ENCODE measurements at regions not wholly inside any gene's neighbourhood (a gene's known extent, or its start where the extent isn't known, plus 50 kb on each side); places are given as distances from the start of the nearest gene placed in this dataset.

GRCh38 chr4:101708293-101709039 lies 82.1 kb upstream of the BANK1 start:
- no peak for TF ChIP-seq CTCF (IDR thresholded peaks at IDR 0.05; ENCODE audit: insufficient read depth, low read depth, low read length)
- no peak for DNase-seq (ENCODE audit: low read depth)
- H3K4me3 ChIP-seq (ENCODE audit: low read depth, low read length): no peak overlapping the region

GRCh38 chr4:101707596-101707995 lies 82.9 kb upstream of the BANK1 start:
- peak; percentile 25 for DNase-seq (ENCODE audit: low read depth)
- no peak overlapping the region for H3K4me3 ChIP-seq (ENCODE audit: low read depth, low read length)
- no peak for TF ChIP-seq CTCF (IDR thresholded peaks at IDR 0.05; ENCODE audit: insufficient read depth, low read depth, low read length)

GRCh38 chr4:101706535-101707057 lies 83.9 kb upstream of the BANK1 start:
- H3K4me3 ChIP-seq (ENCODE audit: low read depth, low read length): no peak overlapping the region
- no peak for DNase-seq (ENCODE audit: low read depth)
- no peak for TF ChIP-seq CTCF (IDR thresholded peaks at IDR 0.05; ENCODE audit: insufficient read depth, low read depth, low read length)

GRCh38 chr4:101701551-101701950 lies 89.0 kb upstream of the BANK1 start:
- DNase-seq (ENCODE audit: low read depth): no peak
- H3K4me3 ChIP-seq (ENCODE audit: low read depth, low read length): no peak overlapping the region
- no peak for TF ChIP-seq CTCF (IDR thresholded peaks at IDR 0.05; ENCODE audit: insufficient read depth, low read depth, low read length)

- DNase-seq (ENCODE audit: low read depth): no peak
- TF ChIP-seq CTCF (IDR thresholded peaks at IDR 0.05; ENCODE audit: insufficient read depth, low read depth, low read length): no peak
- H3K4me3 ChIP-seq (ENCODE audit: low read depth, low read length): no peak overlapping the region
These were observed 90.9 kb upstream of the BANK1 start for GRCh38 chr4:101699441-101700124.

GRCh38 chr4:101697266-101697665 lies 93.3 kb upstream of the BANK1 start:
- TF ChIP-seq CTCF (IDR thresholded peaks at IDR 0.05; ENCODE audit: insufficient read depth, low read depth, low read length): no peak
- no peak overlapping the region for H3K4me3 ChIP-seq (ENCODE audit: low read depth, low read length)
- no peak for DNase-seq (ENCODE audit: low read depth)
